K562 (cell line): ENCODE measurements at regions not wholly inside any gene's neighbourhood (a gene's known extent, or its start where the extent isn't known, plus 50 kb on each side); places are given as distances from the start of the nearest gene placed in this dataset.

Experiments used
- ATAC-seq: fragments of 200-7000 bp; cut with Tn5 transposase; 3 replicates; pipeline ENCODE4 v1.9.1; 2020; ENCODE audit warnings: moderate library complexity
- BruUV-seq: library from RNA; stranded (reverse); fragments of 400-500 nt; replicated peaks from 2 replicates; lab custom pipeline; 2021; lab: Mats Ljungman, UMichigan
- CTCF ChIA-PET: fragments of 300-600 bp; formaldehyde crosslinking; extraction: SDS; loops from one replicate; lab custom pipeline; 2021; ENCODE audit warnings: low intra/inter-chr PET ratio; lab: Yijun Ruan, JAX
- POLR2A ChIA-PET: fragments of 300-600, 350-650 bp; sonication (Branson Sonifier 250); formaldehyde crosslinking; extraction: SDS; loops from one replicate; lab custom pipeline; 2021; ENCODE audit warnings: antibody characterized with exemption, inconsistent platforms; lab: Yijun Ruan, JAX
- DNase-seq, 4 experiments: peaks; one replicate each; pipeline versions ENCODE4 v3.0.0 to v3.0.0-alpha.2; 2011 to 2018; ENCODE audit warnings: low spot score in 3 of 4, mixed read lengths in 3 of 4; ENCODE audit errors: extremely low read depth in 1 of 4
- FAIRE-seq: peaks from 2 replicates; lab custom pipeline; 2011; peaks lifted over from hg19 to GRCh38; lab: Jason Lieb, UNC
- H2AFZ ChIP-seq: 2 replicates; pipeline ENCODE4 v1.6.0; 2011; ENCODE audit warnings: low read depth, low read length, control low read depth, inconsistent platforms
- H3K27ac ChIP-seq: fragments of 200-600 bp; 3 replicates; pipeline ENCODE4 v1.8.0; 2011; ENCODE audit warnings: low read depth, mild to moderate bottlenecking, control low read depth, inconsistent platforms, low read length, moderate library complexity, mixed read lengths; ENCODE audit errors: extremely low read depth
- H3K27me3 ChIP-seq, 2 experiments: fragments of 300-600 bp in 1 of 2; 2 replicates in 1 of 2; 3 replicates in 1 of 2; pipeline versions ENCODE4 v1.6.0 to v1.8.0; 2011; ENCODE audit warnings: inconsistent platforms in 2 of 2, low read length in 2 of 2, mild to moderate bottlenecking in 1 of 2, mixed read lengths in 1 of 2, moderate library complexity in 1 of 2; ENCODE audit not compliant: control insufficient read depth in 2 of 2, insufficient read depth in 2 of 2
- H3K36me3 ChIP-seq: fragments of 300-600 bp; 3 replicates; pipeline ENCODE4 v1.8.0; 2011; ENCODE audit warnings: mild to moderate bottlenecking, low read length, inconsistent platforms; ENCODE audit not compliant: control insufficient read depth, insufficient read depth
- H3K4me1 ChIP-seq, 2 experiments: fragments of 200-600 bp in 1 of 2; replicated peaks in 1 of 2; 2 replicates in 1 of 2; 3 replicates in 1 of 2; pipeline versions ENCODE4 v1.5.1 to v1.8.0; 2011; ENCODE audit warnings: inconsistent platforms in 2 of 2, low read length in 2 of 2, mild to moderate bottlenecking in 1 of 2, mixed read lengths in 1 of 2, moderate library complexity in 1 of 2; ENCODE audit not compliant: control insufficient read depth in 2 of 2, insufficient read depth in 2 of 2
- H3K4me2 ChIP-seq: 2 replicates; pipeline ENCODE4 v1.6.1; 2011; ENCODE audit warnings: low read length, control low read depth, inconsistent platforms, mixed read lengths; ENCODE audit not compliant: insufficient read depth
- H3K4me3 ChIP-seq: fragments of 200-600 bp; sonication (generic), shearing (Covaris generic); 2 replicates; pipeline ENCODE4 v1.5.1; 2016; ENCODE audit warnings: control low read depth, inconsistent platforms
- H3K79me2 ChIP-seq: fragments of 200-600 bp; 3 replicates; pipeline ENCODE4 v1.8.0; 2011; ENCODE audit warnings: low read length, inconsistent platforms; ENCODE audit not compliant: control insufficient read depth, insufficient read depth
- H3K9ac ChIP-seq, 2 experiments: 2 replicates each; pipeline versions ENCODE4 v1.6.0 to v1.6.1; 2011; ENCODE audit warnings: low read depth in 2 of 2, low read length in 2 of 2, control low read depth in 1 of 2, inconsistent platforms in 1 of 2, mild to moderate bottlenecking in 1 of 2, mixed read lengths in 1 of 2; ENCODE audit not compliant: insufficient read depth in 1 of 2
- H3K9me1 ChIP-seq: one replicate; pipeline ENCODE4 v1.6.0; 2011; ENCODE audit warnings: inconsistent platforms, mild to moderate bottlenecking, low read length, moderate library complexity; ENCODE audit not compliant: control insufficient read depth, insufficient read depth
- H3K9me3 ChIP-seq: replicated peaks from 2 replicates; pipeline ENCODE4 v1.5.1; 2011; ENCODE audit warnings: low read depth, low read length, inconsistent platforms; ENCODE audit not compliant: control insufficient read depth, insufficient read depth
- H4K20me1 ChIP-seq: replicated peaks from 2 replicates; pipeline ENCODE4 v1.6.1; 2011; ENCODE audit warnings: low read length, inconsistent platforms, mixed read lengths; ENCODE audit not compliant: control insufficient read depth, insufficient read depth
- MTA3 ChIP-seq: fragments of 450-650 bp; formaldehyde crosslinking; IDR thresholded peaks from 2 replicates; pipeline ENCODE4 v1.6.1; 2017; ENCODE audit warnings: mild to moderate bottlenecking, borderline replicate concordance
- NFXL1 ChIP-seq: fragments of 450-650 bp; formaldehyde crosslinking; IDR thresholded peaks from 2 replicates; pipeline ENCODE4 v1.4.0; 2021; ENCODE audit warnings: mild to moderate bottlenecking
- ZBTB11 ChIP-seq, 3 experiments: fragments of 200-800 bp in 1 of 3; fragments of 250-450 bp in 1 of 3; fragments of 450-650 bp in 1 of 3; sonication (Bioruptor Pico) in 1 of 3; sonication (Bioruptor generic) in 1 of 3; formaldehyde crosslinking in 1 of 3; IDR thresholded peaks; 2 replicates each; pipeline versions ENCODE4 v1.6.1 to v1.8.0; 2016 to 2022; ENCODE audit warnings: mild to moderate bottlenecking in 2 of 3, missing genetic modification characterization in 2 of 3, missing compliant biosample characterization in 1 of 3, moderate library complexity in 1 of 3
- WGBS: fragments of 100-300 bp; shearing (Covaris generic); methylation state at CpG from one replicate; pipeline ENCODE4 v1.1.6; 2016; ENCODE audit warnings: low coverage, mixed read lengths; ENCODE audit not compliant: insufficient coverage; ENCODE audit errors: missing lambda C conversion rate; 5-methylcytosine and 5-hydroxymethylcytosine counted together
- in situ Hi-C: fragments of 300-500 bp; cut with MboI; formaldehyde crosslinking; loops from 4 replicates; pipeline ENCODE4 v1.15.0; 2018; ENCODE audit warnings: inconsistent platforms, mixed read lengths
- intact Hi-C: fragments of 100-400 bp; cut with micrococcal nuclease; formaldehyde crosslinking; loops from 2 replicates; pipeline ENCODE4 v1.14.2; 2022

- H3K36me3 ChIP-seq, result no peaks in the 10 kb centered on the region
- no peak overlapping the region for H2AFZ ChIP-seq
- DNase-seq (no peak), ATAC-seq (no peak), FAIRE-seq (no peak)
- no TSS peak for BruUV-seq
- intact Hi-C loops, result no loop called here
- H3K79me2 ChIP-seq, result no peaks in the 10 kb centered on the region
- TF ChIP-seq ZBTB11 (CRISPR knock-in tag; IDR thresholded peaks at IDR 0.05) (no peak), NFXL1 (no peak), MTA3 (no peak)
- H3K4me3 ChIP-seq, result no peak overlapping the region
- H3K9me3 ChIP-seq, result no peaks in the 10 kb centered on the region
- in situ Hi-C loops, result no loop called here
- H3K4me2 ChIP-seq, result no peak overlapping the region
- peaks cover 0 to 12% of the 10 kb centered on the region in 2 experiments; a peak in 2 of 5 replicates for H3K27me3 ChIP-seq
- ChIA-PET POLR2A (no interaction called here), CTCF (no interaction called here)
- no peak overlapping the region for H3K27ac ChIP-seq
- no peaks in the 10 kb centered on the region for H3K4me1 ChIP-seq
- 1% methylated on average over 4 of the region's 4 CpGs for WGBS
- H3K9me1 ChIP-seq, result no peaks in the 10 kb centered on the region
- no peaks in the 10 kb centered on the region for H4K20me1 ChIP-seq
- H3K9ac ChIP-seq, result no peak overlapping the region
These were observed 80.2 kb downstream of the CMPK2 start for GRCh38 chr2:6785493-6785892.
